Activated CD4-positive, alpha-beta T cell treated with anti-CD3 and anti-CD28 coated beads, Interleukin-2, Interleukin-6, amounts not matched to agents 100 ng/mL and 50 ng/mL, durations not matched to agents 16 hours and 8 hours (primary cell): ENCODE measurements at regions not wholly inside any gene's neighbourhood (a gene's known extent, or its start where the extent isn't known, plus 50 kb on each side); places are given as distances from the start of the nearest gene placed in this dataset.

ENCODE experiments used
- DNase-seq: peaks from one replicate; pipeline ENCODE4 v3.0.0-alpha.2; 2020

DNA sequence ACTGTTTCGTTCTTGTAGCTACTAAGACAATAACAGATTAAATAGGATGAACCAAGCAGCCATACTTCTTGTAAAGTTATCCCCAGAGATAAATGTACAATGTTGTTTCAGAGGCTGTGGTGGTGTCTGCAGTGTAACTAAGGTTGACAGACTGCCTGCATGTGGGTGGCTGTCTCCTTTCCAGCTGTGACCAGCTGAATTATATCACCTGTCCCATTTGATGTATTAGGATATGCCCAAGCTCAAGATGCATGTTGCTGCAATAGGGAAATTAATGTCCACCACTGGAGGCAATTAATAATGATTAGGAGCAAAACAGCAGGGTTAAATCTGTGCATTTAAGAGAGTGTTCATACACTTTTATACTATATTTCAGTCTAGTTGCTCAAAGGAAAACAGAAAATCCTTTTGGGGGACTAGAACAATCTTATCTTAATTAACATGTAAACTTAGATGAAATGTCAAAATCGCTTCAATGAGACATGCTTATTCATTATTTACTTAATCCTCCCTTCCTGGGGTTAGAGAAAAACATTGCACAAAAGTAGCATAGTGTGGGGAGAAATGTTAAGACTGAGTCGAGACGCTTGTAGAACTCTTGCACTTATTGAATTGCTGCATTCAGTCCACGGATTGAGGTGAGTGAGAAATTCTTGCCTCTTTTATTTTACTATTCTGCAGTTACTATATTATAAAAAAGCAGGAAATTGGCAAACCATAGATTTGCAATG lies 269.0 kb downstream of the SNX10 start:
- DNase-seq: no peak

DNA sequence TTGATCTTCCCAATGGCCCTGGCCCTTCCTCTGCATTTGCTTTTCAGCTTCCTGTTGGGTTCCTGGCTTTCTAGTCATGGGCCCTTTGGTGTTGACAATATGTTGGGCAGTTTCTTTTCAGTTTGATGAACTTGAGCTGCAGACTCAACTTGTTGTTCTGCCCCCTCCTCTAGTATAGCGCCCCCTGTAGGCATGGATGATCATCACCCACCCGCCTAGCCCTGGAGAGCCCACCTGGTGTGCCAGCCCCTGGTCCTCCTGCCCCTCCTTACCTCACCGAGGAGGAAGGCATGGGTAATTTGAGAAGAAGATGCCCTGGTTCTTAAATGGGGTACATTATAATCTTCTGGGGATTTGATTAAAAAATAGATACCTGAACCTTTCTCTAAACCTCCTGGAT lies 271.2 kb downstream of the SNX10 start:
- no peak for DNase-seq

DNA sequence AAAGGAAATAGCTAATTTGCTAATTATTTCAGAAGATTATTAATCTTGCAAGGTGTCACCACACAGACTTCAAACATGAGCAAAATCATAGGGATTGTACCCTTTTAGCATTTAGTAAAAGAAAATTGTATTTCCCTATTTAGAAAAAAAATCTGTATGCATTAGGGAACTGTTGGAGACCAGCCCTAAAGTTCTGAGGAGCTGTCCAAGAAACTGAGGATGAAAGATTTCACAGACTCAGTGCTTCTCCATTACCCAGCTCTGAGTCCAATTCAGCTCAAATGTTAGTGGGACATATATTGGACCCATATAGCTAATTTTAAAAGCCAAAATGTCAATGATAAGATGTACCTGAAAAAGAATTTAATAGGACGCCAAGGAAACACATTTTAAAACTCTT lies 271.7 kb downstream of the SNX10 start:
- no peak for DNase-seq

DNA sequence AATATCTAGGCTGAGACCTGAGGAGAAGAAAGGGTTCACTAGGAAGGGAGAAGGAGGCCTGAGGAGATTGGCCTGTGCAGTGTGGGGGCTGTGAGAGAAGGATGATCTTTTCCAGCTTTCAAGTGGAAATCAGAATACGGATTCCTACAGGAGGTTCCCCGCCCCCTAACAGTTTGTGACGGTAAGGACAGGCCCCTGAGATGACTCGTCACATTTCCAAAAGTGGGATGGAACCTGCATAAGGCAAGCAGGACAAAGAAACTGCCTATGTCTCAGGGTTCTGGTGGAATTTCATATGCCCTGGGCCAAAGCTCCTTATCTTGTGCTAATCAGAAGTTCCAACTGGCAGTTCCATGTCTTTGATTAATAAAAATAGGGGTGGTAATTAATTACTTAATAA lies 275.6 kb downstream of the SNX10 start:
- DNase-seq: no peak

DNA sequence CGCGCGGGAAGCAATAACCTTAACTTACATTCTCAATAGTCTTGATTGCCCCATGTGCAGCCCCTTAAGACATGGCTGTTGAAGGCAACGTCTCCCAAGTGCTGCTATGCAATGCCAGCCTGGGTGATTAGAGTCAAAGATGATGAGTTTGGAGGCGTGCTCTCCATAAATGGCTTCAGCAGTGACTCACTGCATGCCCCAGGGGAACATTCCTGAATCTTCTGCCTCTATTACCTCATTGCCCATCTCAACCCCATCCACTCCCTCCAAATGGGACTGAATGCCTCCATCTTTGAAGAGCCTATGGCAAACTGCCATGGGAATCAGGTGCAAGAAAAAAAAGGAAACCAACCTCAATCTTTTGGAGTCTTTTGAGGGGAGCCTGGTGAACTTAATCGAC lies 282.8 kb downstream of the SNX10 start:
- no peak for DNase-seq

DNA sequence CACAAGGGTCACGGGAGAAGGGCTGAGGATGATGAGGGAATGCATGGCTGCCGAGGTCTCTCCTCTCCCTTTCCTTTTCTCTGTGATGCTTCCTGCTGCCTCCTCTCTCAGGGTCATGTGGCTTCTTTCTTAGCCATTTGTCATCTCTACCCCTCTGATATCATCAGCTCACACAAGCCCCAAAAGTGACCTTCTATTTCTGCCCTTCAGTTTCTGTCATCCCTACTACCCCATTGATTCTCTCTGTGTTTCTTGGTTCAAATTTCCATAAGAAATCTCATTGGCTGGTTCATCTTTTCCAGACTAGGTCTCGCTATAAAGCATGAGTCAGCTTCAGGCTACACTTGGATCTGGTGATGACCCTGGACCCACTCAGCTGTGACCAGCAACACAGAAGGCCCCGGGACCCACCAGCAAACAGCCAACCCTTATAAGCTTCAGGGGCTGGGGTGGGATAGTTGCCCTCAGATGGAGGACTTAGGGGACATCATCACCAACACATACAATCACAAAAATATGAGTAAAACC lies 284.3 kb downstream of the SKAP2 start:
- no peak for DNase-seq

DNA sequence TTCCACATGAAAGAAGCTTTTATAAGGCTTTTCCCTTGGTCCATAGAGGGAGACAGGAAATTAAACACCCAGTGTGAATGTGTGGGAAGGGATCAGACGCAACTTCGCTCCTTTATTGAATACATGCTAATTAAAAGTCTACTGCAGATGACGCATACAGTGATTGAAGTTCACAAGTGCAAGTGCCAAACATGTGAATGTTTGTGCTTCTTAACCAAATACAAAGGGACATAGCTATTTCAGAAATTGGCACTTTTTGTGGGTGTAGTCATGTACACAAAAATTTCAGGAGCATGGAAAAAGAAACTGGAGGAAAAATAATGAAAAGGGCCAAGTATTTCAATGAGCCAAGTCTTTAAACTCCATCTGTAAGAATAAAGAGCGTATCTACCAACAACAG lies 283.7 kb downstream of the SKAP2 start:
- DNase-seq: no peak

DNA sequence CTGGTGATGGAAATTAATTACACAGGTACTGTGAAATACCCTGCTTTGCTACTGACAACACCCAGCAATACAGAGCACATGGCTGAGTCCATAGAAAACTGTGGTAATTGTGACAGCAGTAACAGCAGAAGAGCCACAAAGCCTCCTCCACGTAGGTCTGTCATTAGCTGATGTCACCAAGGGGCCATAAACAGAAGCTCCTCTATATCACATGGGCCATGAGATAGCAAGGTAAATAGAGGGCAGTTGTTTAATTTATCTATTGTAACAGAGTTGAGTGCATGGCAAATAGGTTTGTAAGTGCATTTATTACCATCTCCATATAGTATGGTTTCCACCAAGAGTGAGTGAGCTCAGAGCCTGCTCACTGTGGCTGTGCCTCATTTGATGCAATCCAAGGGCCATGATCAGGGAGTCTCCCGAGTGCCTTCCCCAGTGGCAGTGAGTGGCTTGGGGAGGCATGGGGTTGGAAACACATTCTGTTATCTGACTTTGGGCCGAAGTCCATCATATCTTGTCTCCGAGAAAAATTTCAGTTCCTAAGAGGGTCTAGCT lies 281.2 kb downstream of the SKAP2 start:
- DNase-seq: no peak

DNA sequence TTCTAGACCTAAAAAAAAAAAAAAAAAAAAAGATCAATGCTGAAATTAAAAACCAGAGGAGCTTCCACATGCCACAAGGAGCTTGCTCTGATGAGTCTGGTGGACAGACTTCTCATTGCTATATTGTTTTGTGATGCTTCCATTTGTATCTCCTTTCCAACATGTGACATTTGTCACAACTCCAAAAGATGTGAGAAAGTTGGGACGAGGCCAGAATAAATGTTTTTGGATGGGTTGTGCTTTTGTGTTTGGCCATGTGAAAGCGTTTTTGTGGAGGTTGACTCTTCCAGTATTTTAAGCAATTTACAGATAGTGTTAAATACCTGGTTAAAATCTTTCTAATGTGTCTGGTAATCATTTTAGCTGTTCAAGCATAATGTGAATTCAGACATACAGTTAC lies 280.1 kb downstream of the SKAP2 start:
- no peak for DNase-seq

DNA sequence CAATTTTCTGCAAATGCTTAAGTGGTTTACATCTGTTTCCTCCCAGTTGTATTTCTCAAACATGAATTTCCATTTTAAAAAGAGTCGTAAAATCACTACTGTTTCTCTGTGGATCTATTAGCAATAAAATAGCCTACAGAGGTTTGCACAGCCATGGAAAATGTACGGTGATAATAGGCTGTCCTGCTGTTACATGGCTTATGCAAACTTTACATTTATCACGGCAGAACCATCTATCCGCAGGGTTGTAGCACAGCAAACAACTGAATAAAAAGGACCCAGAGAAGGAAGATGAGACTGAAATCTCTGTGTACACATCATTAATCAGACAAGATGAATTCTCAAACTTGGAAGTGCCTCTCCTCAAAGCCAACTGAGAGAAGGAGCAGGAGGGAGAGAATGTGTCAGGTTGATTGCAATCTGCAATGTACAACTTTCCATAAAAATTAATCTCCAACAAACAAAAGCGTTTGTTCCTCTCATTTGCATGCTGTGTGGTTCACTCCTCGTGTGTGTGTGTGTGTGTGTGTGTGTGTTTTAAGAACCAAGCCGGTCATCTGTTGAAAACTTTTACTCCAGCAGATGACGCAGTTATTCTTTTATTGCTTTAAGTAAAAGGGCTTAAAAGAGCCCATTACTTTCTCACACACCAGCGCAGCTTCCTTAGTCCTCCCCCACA lies 279.3 kb downstream of the SKAP2 start:
- DNase-seq: no peak

DNA sequence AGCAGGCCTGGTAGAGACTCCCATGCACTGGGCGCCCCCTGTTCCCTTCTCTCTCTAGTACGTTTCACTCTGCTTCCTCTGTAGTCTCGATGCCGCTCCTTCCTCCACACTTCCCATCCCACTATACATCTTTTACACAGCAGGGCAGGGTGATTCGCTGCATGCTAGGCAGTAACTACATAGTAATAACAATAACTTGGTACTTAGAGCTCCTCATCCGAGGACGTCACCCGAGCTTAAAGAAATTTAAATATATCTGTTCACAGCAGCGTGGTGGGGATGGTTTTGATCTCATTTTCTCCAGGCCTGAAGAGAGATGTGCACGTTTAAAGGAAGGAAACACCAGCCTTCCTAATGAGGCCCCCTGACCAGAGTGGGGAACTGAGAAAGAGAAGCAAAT lies 276.9 kb downstream of the SKAP2 start:
- DNase-seq: no peak

DNA sequence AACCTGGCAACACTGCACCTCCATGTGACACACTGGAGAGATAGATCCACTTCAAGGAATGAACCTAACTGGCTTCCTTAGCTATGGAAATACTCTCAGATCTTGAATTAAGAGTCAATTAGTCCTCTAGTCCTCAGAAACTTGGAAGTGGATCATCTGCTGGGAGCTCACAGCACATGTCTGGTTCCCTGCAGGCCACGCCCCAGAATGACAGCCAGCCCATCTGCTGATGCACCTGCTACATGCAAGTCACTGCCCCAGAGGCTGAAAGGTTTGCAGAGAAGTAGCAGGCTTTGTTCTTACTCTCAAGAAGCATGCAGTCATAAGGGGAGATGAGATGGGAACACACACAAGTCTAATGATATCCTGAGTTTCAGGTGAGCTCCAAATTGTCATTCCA lies 275.9 kb downstream of the SKAP2 start:
- no peak for DNase-seq

DNA sequence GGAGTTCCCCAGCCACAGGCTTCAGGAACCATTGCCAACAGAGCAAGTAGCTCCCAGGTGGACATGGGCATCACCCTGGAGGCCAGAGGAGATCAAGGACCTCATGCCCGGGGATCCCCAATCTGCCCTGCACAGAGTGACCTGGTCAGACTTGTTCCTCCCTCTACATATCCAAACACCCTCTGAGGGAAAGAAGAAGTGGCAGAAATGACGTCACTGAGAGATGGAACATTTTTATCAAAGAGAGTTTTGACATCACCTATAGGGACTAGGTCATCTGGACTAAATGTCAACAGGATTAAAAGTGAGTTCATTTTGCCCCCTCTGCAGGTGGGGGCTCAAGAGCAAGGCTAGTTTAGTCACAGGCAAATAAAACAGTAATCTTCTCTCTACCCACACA lies 273.7 kb downstream of the SKAP2 start:
- DNase-seq: no peak

DNA sequence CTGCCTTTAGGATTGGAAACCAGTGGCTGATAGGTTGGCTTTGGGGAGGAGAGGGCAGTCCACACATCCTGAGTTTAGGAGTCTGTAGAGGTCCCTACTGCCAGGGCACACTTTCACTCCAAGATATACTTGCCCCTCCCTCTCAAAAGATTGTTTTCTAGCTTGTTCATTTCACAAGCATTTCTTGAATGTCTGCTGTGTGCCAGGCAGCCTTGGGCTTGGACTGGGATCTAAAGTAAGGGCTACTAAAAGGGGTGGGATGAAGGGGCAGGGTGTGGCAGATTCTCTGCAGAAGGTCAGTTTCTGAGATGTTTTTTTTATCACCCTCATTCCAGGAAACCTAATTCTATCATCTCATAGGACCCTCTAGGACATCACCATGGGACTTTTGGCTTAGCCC lies 272.4 kb downstream of the SKAP2 start:
- DNase-seq: no peak

DNA sequence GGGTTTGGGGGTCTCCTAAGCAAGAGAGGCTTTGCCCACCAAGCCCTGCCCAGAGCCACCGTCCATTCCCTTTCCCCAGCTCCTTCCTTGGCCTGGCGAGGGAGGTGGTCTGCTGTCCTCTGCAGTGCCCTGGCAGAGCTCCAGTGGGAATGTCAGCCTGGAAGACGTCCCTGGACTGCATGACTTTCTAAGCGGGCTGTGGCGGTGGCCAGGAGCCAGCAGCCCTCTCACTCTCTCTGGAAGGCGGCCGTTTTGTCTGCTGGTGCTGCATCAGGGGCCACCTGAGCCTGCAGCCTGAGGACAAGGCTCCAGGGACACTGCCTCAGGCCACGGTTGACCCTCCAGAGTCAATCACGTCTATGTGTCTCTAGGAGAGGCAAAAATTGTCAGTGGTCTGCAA lies 271.0 kb downstream of the SKAP2 start:
- no peak for DNase-seq

DNA sequence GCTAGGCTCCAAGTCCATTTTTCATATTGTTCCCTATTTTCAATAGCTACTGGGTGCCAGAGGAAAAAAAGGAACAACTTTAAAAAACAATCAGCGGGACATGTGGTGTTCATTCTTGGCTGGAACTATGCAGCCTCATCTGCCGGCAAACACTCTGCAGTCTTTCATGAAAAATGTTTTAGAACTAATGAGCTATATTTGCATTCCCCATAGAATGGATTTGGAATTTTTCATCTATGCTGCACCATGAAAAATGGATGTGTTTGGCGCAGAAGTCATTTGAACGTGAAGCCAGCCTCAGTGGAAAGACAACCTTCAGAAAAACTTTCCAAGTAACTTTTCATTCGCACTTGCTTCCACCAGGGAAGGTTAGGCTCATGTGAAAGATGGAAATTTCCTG lies 270.5 kb downstream of the SKAP2 start:
- DNase-seq: no peak

DNA sequence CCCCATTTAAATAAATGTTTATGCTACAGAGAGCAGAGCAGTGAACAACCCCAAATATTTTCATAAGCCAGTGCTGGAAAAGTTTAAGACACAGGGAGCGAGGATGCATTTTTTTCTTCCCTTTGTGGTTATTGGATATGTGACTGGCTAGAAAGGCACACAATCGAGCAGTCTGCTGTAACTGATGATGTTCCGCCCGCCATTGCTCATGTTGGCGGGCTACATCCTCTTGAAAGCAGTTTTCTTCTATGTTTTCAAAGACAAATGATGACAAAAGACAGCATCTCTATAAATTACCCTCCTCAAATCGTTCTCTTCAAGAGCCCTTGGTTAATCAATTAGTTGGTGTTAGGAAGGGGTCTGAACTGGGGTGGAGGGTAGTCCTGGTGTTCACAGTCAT lies 269.8 kb downstream of the SKAP2 start:
- DNase-seq: no peak

DNA sequence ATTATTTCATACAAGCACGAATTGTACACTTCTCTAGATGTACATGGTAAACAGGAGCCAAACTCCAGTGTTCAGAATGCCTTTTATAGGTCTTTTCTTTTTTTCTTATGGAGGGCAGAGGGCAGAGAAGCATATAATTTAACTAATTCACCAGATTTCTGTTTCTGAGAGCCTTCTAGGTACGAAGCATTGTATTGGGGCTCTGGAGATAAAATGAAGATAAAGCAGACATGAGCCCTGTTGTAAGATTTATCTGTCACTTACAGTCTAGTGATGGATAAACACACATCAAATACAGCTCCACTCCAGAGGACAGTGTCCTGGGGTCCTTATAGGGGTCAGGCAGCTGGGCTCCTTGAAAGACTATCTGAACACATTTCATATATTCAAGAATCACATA lies 265.5 kb downstream of the SKAP2 start:
- DNase-seq: no peak

DNA sequence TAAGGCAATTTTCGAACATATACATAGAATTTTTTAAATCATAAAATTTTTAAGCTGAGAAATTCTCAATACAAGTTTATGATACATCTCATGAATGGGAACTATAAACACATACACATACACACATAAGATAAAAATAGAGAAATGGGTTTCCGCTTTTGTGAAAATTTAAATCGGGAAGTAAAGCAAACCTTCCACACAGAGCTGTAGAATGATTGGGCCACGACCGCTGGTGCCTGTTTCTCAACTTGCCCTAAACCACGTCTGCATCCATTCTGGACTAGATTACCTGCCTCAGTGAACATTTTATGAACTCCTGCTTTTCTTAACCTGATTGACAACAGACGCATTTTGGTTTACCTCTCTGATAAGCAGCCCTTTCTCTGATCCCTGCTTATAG lies 264.4 kb downstream of the SKAP2 start:
- no peak for DNase-seq

DNA sequence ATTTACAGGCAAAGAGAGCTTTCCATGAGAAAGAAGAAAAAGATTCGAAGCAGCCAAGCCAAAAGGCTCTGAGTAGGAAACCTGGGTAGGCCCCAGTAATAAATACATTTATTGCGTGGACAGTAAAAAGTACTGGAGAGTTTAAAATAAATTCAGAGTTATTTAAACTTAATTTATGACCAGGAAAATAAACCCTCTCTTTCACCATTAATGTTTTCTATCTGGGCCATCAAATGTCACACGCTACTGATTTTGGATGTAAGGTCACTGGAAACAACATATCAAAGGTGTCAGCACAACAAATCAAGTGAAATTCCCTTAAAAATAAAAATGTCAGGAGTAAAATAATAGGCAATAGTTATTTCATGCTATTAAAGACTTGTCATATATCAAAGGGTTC lies 264.0 kb downstream of the SKAP2 start:
- no peak for DNase-seq

DNA sequence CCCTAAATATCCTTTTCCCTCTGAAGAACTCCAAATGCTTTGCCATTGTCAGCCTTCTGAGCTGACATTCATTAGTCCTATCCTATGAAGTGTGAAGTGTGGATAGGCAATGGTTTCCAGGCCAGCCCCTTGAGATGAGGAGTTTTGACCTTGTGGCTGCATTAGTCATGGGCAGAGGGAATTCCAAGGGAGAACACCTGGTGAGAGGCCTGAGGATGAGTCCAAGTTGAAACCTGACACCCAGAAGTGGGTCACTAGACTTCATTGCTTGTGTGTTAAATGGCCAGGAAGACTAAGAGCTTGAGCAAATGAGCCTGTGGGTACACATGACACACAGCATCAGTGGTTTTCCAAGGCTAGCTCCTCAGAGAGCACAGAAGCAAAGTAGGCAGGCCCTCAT lies 260.8 kb downstream of the SKAP2 start:
- no peak for DNase-seq

DNA sequence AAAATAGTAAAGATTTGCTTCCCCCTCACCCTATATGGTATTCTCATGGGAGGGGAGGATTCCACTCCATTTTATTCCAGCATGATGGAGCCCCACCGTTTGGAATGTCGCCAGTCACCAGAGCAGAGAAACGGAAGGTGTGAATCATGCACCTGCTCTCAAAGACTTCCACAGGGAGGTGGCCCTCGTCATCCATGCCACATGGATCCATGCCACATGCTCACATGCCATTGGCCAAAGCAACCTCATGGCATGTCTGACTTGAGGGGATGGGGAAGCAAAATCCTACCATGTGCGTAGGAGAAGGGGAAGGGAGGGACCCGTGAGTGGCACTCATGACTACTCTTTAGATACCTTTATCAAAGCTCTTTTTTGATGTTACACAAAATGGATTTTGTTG lies 256.0 kb downstream of the SKAP2 start:
- no peak for DNase-seq

DNA sequence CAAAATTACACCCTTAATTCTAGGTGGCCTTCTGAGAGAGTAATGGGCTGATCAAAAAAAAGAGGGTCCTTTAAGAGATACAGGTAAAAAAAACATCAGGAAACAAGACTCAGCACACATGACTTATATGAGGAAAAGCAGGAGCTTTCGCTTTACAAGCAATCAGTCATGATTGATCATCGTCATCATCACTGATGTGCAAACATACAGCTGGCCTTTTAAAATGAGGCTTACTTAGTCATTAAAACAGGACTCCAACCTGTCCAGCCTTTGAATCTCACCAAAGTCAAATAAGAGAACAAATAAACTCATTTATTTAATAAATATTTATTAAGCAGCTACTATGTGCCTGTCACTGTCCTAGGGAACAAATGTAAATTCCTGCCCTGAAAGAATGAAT lies 255.3 kb downstream of the SKAP2 start:
- DNase-seq: no peak

DNA sequence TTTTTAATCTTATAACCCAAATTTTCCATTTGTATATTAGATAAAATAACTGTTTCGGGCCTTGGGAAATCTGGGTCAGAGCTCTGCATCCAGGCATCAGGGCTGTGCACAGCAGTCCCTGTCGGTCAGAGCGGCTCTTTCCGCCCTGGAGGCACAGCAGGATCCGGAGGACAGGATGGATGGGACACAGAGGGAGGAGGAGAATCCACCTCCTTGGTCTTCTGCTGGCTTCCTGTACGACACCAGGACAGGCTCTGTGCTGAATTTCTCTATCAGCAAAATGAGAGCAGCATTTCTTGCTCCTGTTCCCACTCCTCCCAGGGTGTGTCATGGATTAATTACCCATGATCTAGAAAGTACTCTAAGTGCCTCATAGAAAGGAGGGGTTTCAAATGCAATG lies 254.9 kb downstream of the SKAP2 start:
- no peak for DNase-seq

DNA sequence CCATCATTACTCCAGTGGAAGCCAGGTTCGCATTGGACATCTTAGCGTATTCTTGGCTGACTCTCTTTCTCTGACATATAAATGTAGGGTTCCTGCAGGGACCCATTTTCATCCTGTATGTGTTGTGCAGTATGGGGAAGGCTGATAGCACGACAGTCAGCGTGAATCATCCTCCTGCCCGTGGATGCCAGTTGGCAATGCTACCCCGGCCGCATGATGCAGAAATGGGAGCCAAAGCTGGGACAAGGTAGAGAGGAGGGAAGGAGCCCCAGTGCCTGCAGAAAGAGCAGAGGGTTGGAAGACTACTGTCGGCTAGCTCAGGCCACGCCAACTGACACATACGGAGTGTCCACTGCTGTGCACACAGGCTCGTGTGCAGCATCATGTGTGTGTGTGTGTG lies 251.6 kb downstream of the SKAP2 start:
- DNase-seq: no peak
